GM19043 (cell line): ENCODE measurements at regions not wholly inside any gene's neighbourhood (a gene's known extent, or its start where the extent isn't known, plus 50 kb on each side); places are given as distances from the start of the nearest gene placed in this dataset.

ENCODE experiments used
- ATAC-seq: cut with Tn5 transposase; IDR thresholded peaks from one replicate; pipeline ENCODE4 v1.9.1; 2021; ENCODE audit warnings: low read depth; ENCODE audit not compliant: unreplicated experiment

GRCh38 chr3:150179330-150179729, 208.6 kb upstream of the PFN2 start:
- ATAC-seq = no peak

GRCh38 chr3:150177673-150178381, 207.1 kb upstream of the PFN2 start:
- no peak for ATAC-seq

- no peak for ATAC-seq
Observed at GRCh38 chr3:150174179-150174578, 203.5 kb upstream of the PFN2 start.

GRCh38 chr3:150172356-150172755, 201.7 kb upstream of the PFN2 start:
- no peak for ATAC-seq

GRCh38 chr3:150170852-150171520, 200.3 kb upstream of the PFN2 start:
- ATAC-seq = no peak

- no peak for ATAC-seq
Observed at GRCh38 chr3:150169330-150169940, 198.7 kb upstream of the PFN2 start.

GRCh38 chr3:150168698-150169097, 198.0 kb upstream of the PFN2 start:
- ATAC-seq = no peak

- no peak for ATAC-seq
Observed at GRCh38 chr3:150165396-150166094, 194.8 kb upstream of the PFN2 start.

GRCh38 chr3:150161011-150161410, 190.3 kb upstream of the PFN2 start:
- ATAC-seq = no peak

GRCh38 chr3:150158943-150159625, 188.4 kb upstream of the PFN2 start:
- ATAC-seq = no peak

GRCh38 chr3:150152567-150152966, 181.9 kb upstream of the PFN2 start:
- no peak for ATAC-seq

GRCh38 chr3:150150633-150151032, 179.9 kb upstream of the PFN2 start:
- ATAC-seq = no peak

GRCh38 chr3:150149651-150150051, 179.0 kb upstream of the PFN2 start:
- no peak for ATAC-seq

- ATAC-seq = no peak
Observed at GRCh38 chr3:150148227-150148626, 177.5 kb upstream of the PFN2 start.

- no peak for ATAC-seq
Observed at GRCh38 chr3:150147776-150148175, 177.1 kb upstream of the PFN2 start.

- ATAC-seq = peak; percentile 51
Observed at GRCh38 chr3:150146991-150147761, 176.5 kb upstream of the PFN2 start.

- no peak for ATAC-seq
Observed at GRCh38 chr3:150145659-150146058, 175.0 kb upstream of the PFN2 start.

- no peak for ATAC-seq
Observed at GRCh38 chr3:150144191-150144708, 173.6 kb upstream of the PFN2 start.

GRCh38 chr3:150142936-150143335, 172.2 kb upstream of the PFN2 start:
- no peak for ATAC-seq
